OCI-LY7 (cell line): ENCODE measurements at regions not wholly inside any gene's neighbourhood (a gene's known extent, or its start where the extent isn't known, plus 50 kb on each side); places are given as distances from the start of the nearest gene placed in this dataset.

Experiments used
- CTCF ChIP-seq: fragments of 200-600 bp; sonication (generic); conservative IDR thresholded peaks from 2 replicates; pipeline ENCODE4 v1.5.1; 2014; ENCODE audit warnings: mild to moderate bottlenecking, antibody characterized with exemption, low read length, moderate library complexity, mixed read lengths
- EZH2phosphoT487 ChIP-seq: fragments of 200-600 bp; sonication (generic); IDR thresholded peaks from 2 replicates; pipeline ENCODE4 v1.6.1; 2018; ENCODE audit warnings: low read depth, borderline replicate concordance, mild to moderate bottlenecking, mixed run types, antibody characterized with exemption, low read length, moderate library complexity, mixed read lengths

GRCh38 chr14:87816416-87816815, 176.6 kb downstream of the GALC start:
- TF ChIP-seq CTCF, result no peak
- no peak for TF ChIP-seq EZH2phosphoT487
